GM12874 (cell line): ENCODE measurements at regions not wholly inside any gene's neighbourhood (a gene's known extent, or its start where the extent isn't known, plus 50 kb on each side); places are given as distances from the start of the nearest gene placed in this dataset.

ENCODE experiments used
- CTCF ChIP-seq: IDR thresholded peaks from 2 replicates; pipeline ENCODE4 v1.5.1; 2011; ENCODE audit warnings: low read depth, mild to moderate bottlenecking, control low read depth, low read length, moderate library complexity; ENCODE audit not compliant: insufficient read depth

DNA sequence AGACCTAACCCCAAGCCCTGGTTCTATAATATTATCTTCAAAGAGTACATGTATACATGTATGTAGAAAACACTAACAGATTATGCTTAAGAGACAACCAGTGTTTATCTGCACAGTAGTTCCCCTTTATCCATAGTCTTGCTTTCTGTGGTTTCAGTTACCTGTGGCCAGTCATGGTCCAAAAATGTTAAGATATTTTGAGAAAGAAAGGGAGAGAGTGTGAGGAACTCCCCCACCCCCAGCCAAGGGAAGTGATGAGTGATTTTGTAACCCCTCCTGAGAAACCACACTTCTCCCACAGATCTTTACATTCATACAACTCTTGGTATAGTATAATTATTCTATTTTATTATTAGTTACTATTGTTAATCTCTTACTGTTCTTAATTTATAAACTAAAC, 77.3 kb upstream of the CNTN1 start:
- no peak for TF ChIP-seq CTCF

- no peak for TF ChIP-seq CTCF
These were observed 76.6 kb upstream of the CNTN1 start for GRCh38 chr12:40615590-40615989.

- TF ChIP-seq CTCF = no peak
These were observed 75.8 kb upstream of the CNTN1 start for GRCh38 chr12:40616383-40616915.

GRCh38 chr12:40618636-40619035, 73.6 kb upstream of the CNTN1 start:
- TF ChIP-seq CTCF = no peak

- TF ChIP-seq CTCF = no peak
These were observed 71.6 kb upstream of the CNTN1 start for GRCh38 chr12:40620564-40621019.

GRCh38 chr12:40622246-40622838, 69.9 kb upstream of the CNTN1 start:
- peak; percentile 62 for TF ChIP-seq CTCF

- no peak for TF ChIP-seq CTCF
These were observed 60.1 kb upstream of the CNTN1 start for GRCh38 chr12:40632171-40632570.
